GM18517 (cell line): ENCODE measurements at regions not wholly inside any gene's neighbourhood (a gene's known extent, or its start where the extent isn't known, plus 50 kb on each side); places are given as distances from the start of the nearest gene placed in this dataset.

Experiments
- ATAC-seq: cut with Tn5 transposase; IDR thresholded peaks from one replicate; pipeline ENCODE4 v1.9.1; 2021; ENCODE audit warnings: mild to moderate bottlenecking, moderate library complexity; ENCODE audit not compliant: unreplicated experiment

GRCh38 chr2:181114021-181114420, 133.6 kb downstream of the UBE2E3 start:
- ATAC-seq: no peak

- ATAC-seq: no peak
Observed at GRCh38 chr2:181116261-181116660, 135.9 kb downstream of the UBE2E3 start.

- no peak for ATAC-seq
Observed at GRCh38 chr2:181117206-181117925, 137.0 kb downstream of the UBE2E3 start.

- no peak for ATAC-seq
Observed at GRCh38 chr2:181120625-181121024, 140.2 kb downstream of the UBE2E3 start.

- ATAC-seq: no peak
Observed at GRCh38 chr2:181121996-181122395, 141.6 kb downstream of the UBE2E3 start.

- no peak for ATAC-seq
Observed at GRCh38 chr2:181122601-181123000, 142.2 kb downstream of the UBE2E3 start.

GRCh38 chr2:181123798-181124231, 143.4 kb downstream of the UBE2E3 start:
- peak; percentile 91 for ATAC-seq

GRCh38 chr2:181124497-181124896, 144.1 kb downstream of the UBE2E3 start:
- no peak for ATAC-seq

GRCh38 chr2:181125359-181125758, 145.0 kb downstream of the UBE2E3 start:
- no peak for ATAC-seq

- no peak for ATAC-seq
Observed at GRCh38 chr2:181126311-181126868, 146.0 kb downstream of the UBE2E3 start.

GRCh38 chr2:181128199-181128598, 147.8 kb downstream of the UBE2E3 start:
- peak; percentile 81 for ATAC-seq

- ATAC-seq: no peak
Observed at GRCh38 chr2:181129364-181130056, 149.1 kb downstream of the UBE2E3 start.

GRCh38 chr2:181130686-181131085, 150.3 kb downstream of the UBE2E3 start:
- no peak for ATAC-seq

- no peak for ATAC-seq
Observed at GRCh38 chr2:181131584-181131983, 151.2 kb downstream of the UBE2E3 start.

- ATAC-seq: no peak
Observed at GRCh38 chr2:181138816-181139215, 158.4 kb downstream of the UBE2E3 start.

GRCh38 chr2:181139831-181140230, 159.4 kb downstream of the UBE2E3 start:
- ATAC-seq: no peak

GRCh38 chr2:181140414-181140813, 160.0 kb downstream of the UBE2E3 start:
- no peak for ATAC-seq

- no peak for ATAC-seq
Observed at GRCh38 chr2:181140928-181141327, 160.5 kb downstream of the UBE2E3 start.

- no peak for ATAC-seq
Observed at GRCh38 chr2:181141676-181142075, 161.3 kb downstream of the UBE2E3 start.

GRCh38 chr2:181142514-181142913, 162.1 kb downstream of the UBE2E3 start:
- ATAC-seq: no peak

GRCh38 chr2:181143790-181144300, 163.4 kb downstream of the UBE2E3 start:
- ATAC-seq: no peak

GRCh38 chr2:181145645-181146044, 165.2 kb downstream of the UBE2E3 start:
- ATAC-seq: no peak
